Psoas muscle (tissue), 7 donors: ENCODE measurements at regions not wholly inside any gene's neighbourhood (a gene's known extent, or its start where the extent isn't known, plus 50 kb on each side); places are given as distances from the start of the nearest gene placed in this dataset.

Source experiments
- ATAC-seq, 4 donors: fragments of 200-7000 bp; cut with Tn5 transposase; one replicate each; pipeline ENCODE4 v1.9.1; 2020; ENCODE audit warnings: moderate library complexity in 3 of 4, mild to moderate bottlenecking in 2 of 4
- DNase-seq, 2 donors: peaks; one replicate each; pipeline ENCODE4 v3.0.0-alpha.2; 2020
- H3K27ac ChIP-seq: fragments of 200-600 bp; one replicate; pipeline ENCODE4 v1.8.0; 2022
- H3K27me3 ChIP-seq, 3 donors: fragments of 200-600 bp in 1 of 3; one replicate each; pipeline versions ENCODE4 v1.6.1 to v1.8.0; 2013 to 2022; ENCODE audit warnings: low read length in 2 of 3, mild to moderate bottlenecking in 2 of 3, moderate library complexity in 1 of 3; ENCODE audit not compliant: insufficient read depth in 3 of 3
- H3K36me3 ChIP-seq, 2 donors: fragments of 200-600 bp in 1 of 2; one replicate each; pipeline versions ENCODE4 v1.6.1 to v1.8.0; 2013 to 2022; ENCODE audit warnings: low read depth in 1 of 2, mild to moderate bottlenecking in 1 of 2, moderate library complexity in 1 of 2; ENCODE audit not compliant: insufficient read depth in 1 of 2
- H3K4me1 ChIP-seq: fragments of 200-600 bp; one replicate; pipeline ENCODE4 v1.8.0; 2022
- H3K4me3 ChIP-seq: fragments of 200-600 bp; one replicate; pipeline ENCODE4 v1.8.0; 2022; ENCODE audit warnings: mild to moderate bottlenecking
- H3K9me3 ChIP-seq: fragments of 200-600 bp; one replicate; pipeline ENCODE4 v1.8.0; 2022
- CTCF ChIP-seq: fragments of 200-600 bp; IDR thresholded peaks from one replicate; pipeline ENCODE4 v1.8.0; 2022; ENCODE audit warnings: antibody characterized with exemption
- WGBS, 3 donors: extraction: QIAGEN DNeasy Blood & Tissue Kit; methylation state at CpG; one replicate each; pipeline versions ENCODE4 v1.1.6 to v1.1.7; 2013; 5-methylcytosine and 5-hydroxymethylcytosine counted together
- intact Hi-C, 2 donors: fragments of 100-400 bp; cut with DNase I; formaldehyde crosslinking; loops; one replicate each; pipeline versions ENCODE4 v1.11.0 to v1.14.2; 2022
- donor health status: healthy with polysubstance abuse.
- donor health status: DM: no; HTN: no; CAD: no; lungs with moderate emphysema.
- donor health status: Bipolar disorder and iron deficiency.
- donor health status: healthy.
- donor health status: DM: yes; HTN: yes; CAD: no.
- donor health status: DM: no; HTN: no; CAD: no.
- donor health status: DM: yes; HTN: yes; CAD: no.

DNA sequence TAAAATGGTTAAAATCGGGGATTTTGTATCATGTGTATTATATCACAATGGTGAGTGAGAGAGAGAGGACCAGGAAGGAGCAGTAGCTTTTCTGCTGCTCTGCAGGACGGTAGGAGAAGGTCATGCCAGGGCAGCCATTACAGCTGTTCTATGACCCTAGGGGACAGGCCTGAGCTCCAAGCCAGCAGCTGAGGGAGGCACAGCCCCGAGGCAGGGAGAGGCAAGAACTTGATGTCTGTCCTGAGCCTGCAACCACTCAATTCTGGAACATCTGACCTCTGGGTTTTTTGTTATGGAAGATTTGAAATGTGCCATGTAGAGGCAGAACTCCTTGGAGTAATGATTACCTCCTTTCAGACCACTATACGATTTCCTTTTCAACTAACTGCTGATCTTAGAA lies 135.8 kb upstream of the SH3BP4 start:
- no peak for TF ChIP-seq CTCF
- H3K27ac ChIP-seq = no peak overlapping the region
- H3K4me3 ChIP-seq = no peak overlapping the region
- no peaks in the 10 kb centered on the region for H3K36me3 ChIP-seq
- no peaks in the 10 kb centered on the region for H3K9me3 ChIP-seq
- WGBS, 3 donors = 28 to 38% (median 32%) methylated on average over 4 of the region's 4 CpGs
- intact Hi-C loops = no loop called here
- no peak for ATAC-seq
- no peaks in the 10 kb centered on the region for H3K27me3 ChIP-seq
- DNase-seq = peak in 1 of 2 donors; percentile 60
- H3K4me1 ChIP-seq = no peaks in the 10 kb centered on the region

DNA sequence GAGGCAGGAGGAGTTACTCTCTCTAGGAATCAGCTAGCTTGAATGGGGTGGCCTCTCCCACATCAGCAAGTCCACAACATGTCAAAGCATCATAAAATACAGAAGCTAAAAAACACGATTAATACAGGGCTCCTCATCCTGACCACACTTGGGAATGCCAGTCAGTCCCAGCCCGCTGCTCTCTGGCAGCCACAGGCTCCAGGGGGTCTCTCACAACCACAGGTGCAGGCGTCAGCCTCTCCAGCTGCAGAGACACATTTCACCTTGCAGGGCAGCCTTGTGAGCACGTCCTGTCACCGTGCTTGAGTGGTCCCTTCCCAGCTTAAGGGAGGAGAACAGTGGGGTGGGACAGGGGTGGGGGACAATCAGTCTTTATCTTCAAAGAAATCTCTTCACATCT lies 137.4 kb upstream of the SH3BP4 start:
- Histone ChIP-seq H3K9me3 (no peaks in the 10 kb centered on the region), H3K27me3 (no peaks in the 10 kb centered on the region), H3K36me3 (no peaks in the 10 kb centered on the region), H3K27ac (no peak overlapping the region), H3K4me3 (no peak overlapping the region), H3K4me1 (no peaks in the 10 kb centered on the region)
- intact Hi-C loops = no loop called here
- no peak for TF ChIP-seq CTCF
- 71 to 80% (median 74%) methylated on average over 5 of the region's 5 CpGs for WGBS, 3 donors
- no peak for ATAC-seq
- no peak for DNase-seq

DNA sequence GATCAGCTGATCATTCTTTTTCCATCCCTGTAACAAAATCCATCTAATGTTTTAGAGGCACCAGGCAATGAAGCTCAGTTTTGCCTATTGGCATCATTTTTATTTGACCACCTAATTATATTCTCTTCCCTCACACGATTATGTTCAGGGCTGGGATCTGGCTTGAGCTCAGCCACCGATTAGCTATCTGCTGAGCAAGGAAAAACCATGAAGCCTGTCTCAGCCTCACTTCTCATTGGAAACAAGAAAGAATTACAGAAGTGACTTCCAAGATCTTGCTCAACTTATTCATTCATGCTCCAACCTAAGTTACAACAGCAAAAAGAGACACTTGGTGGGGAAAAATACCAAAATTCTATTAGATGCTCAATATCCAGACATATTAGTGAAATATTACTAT lies 139.0 kb upstream of the SH3BP4 start:
- TF ChIP-seq CTCF = no peak
- 23 to 43% (median 30%) methylated on average over 2 of the region's 2 CpGs for WGBS, 3 donors
- no peaks in the 10 kb centered on the region for H3K36me3 ChIP-seq
- DNase-seq = no peak
- no peak overlapping the region for H3K27ac ChIP-seq
- peaks cover 0 to 3% (median 0%) of the 10 kb centered on the region in 3 donors for H3K27me3 ChIP-seq
- no peak for ATAC-seq
- H3K4me1 ChIP-seq = no peaks in the 10 kb centered on the region
- no peaks in the 10 kb centered on the region for H3K9me3 ChIP-seq
- intact Hi-C loops = no loop called here
- no peak overlapping the region for H3K4me3 ChIP-seq

DNA sequence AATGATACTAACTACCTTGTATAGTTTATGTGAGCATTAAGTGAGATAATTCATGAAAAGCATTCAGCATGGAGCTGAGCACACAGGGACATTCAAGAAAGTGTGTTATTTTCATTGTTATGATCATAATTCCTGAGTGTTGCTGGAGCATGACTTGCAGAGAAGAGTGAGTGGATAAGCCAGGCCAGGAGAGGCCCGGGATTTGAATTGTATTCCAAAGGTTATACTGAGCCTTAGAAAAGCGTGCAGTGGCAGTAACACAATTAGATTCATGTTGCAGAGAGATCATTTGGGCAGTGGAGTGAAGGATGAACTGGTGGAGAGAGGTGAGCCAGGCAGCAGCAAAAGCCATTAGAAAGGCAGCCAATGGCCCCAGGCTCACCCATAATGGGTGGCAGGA lies 142.9 kb upstream of the SH3BP4 start:
- no peak for TF ChIP-seq CTCF
- no peak for DNase-seq
- WGBS, 3 donors = 54 to 75% (median 66%) methylated on average over 2 of the region's 2 CpGs

GRCh38 chr2:234806818-234807217 lies 145.0 kb upstream of the SH3BP4 start:
- H3K4me3 ChIP-seq = no peak overlapping the region
- intact Hi-C loops = no loop called here
- ATAC-seq (no peak), DNase-seq (no peak)
- no peak for TF ChIP-seq CTCF
- H3K36me3 ChIP-seq = no peaks in the 10 kb centered on the region
- WGBS, 3 donors = 92 to 100% (median 100%) methylated on average over 1 of the region's 1 CpG
- no peaks in the 10 kb centered on the region for H3K9me3 ChIP-seq
- H3K27ac ChIP-seq = no peak overlapping the region
- H3K4me1 ChIP-seq = no peaks in the 10 kb centered on the region
- peaks cover 0 to 3% (median 0%) of the 10 kb centered on the region in 3 donors for H3K27me3 ChIP-seq

More for the DNA sequence above, 142.9 kb upstream of the SH3BP4 start:
- no peaks in the 10 kb centered on the region for H3K9me3 ChIP-seq
- no peaks in the 10 kb centered on the region for H3K36me3 ChIP-seq
- intact Hi-C loops = no loop called here
- no peak overlapping the region for H3K27ac ChIP-seq
- H3K27me3 ChIP-seq = peaks cover 0 to 3% (median 0%) of the 10 kb centered on the region in 3 donors
- H3K4me1 ChIP-seq = no peaks in the 10 kb centered on the region
- no peak for ATAC-seq
- no peak overlapping the region for H3K4me3 ChIP-seq
